ENCODE measurements at regions not wholly inside any gene's neighbourhood (a gene's known extent, or its start where the extent isn't known, plus 50 kb on each side); places are given as distances from the start of the nearest gene placed in this dataset.
"Not testable (repeated sequence)": the region's sequence is repeated elsewhere in the genome, so short reads cannot be mapped to it uniquely, and the experiment has no call there.

GRCh38 chr2:131641414-131642206, 113.9 kb downstream of the CCDC74A start:
- DNase-seq, result peak; percentile 53 to 80 (median 66)

- not testable (repeated sequence) for DNase-seq
These were observed 115.5 kb downstream of the CCDC74A start for GRCh38 chr2:131643180-131643579.

- no peak for DNase-seq
These were observed 117.6 kb downstream of the CCDC74A start for GRCh38 chr2:131645177-131645765.

DNA sequence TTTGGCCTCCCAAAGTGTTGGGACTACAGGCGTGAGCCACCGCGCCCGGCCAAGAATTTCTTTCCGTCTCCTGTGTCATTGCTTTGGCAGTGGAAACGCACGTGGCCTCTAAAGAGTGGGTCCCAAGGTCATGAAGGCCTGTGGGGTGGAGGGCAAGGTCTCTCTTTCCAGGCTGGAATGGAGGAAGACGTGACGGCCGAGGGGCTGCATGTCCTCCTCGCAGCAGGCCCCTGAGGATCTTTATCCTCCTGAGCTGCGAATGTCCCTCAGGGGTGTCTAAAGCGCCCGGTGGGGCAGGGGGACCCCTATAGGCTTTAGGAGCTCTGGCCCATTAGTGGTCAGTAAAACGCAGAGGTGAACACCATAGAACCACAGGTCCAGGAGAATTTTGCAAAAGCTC, 118.5 kb downstream of the CCDC74A start:
- not testable (repeated sequence) for DNase-seq

- peak in 2 of 4 experiments; percentile 11 to 21 for DNase-seq
These were observed 119.1 kb downstream of the CCDC74A start for GRCh38 chr2:131646669-131647297.

GRCh38 chr2:131648565-131648964, 120.9 kb downstream of the CCDC74A start:
- not testable (repeated sequence) for DNase-seq

- not testable (repeated sequence) for DNase-seq
These were observed 124.6 kb downstream of the CCDC74A start for GRCh38 chr2:131652246-131652645.

GRCh38 chr2:131654107-131654506, 126.4 kb downstream of the CCDC74A start:
- DNase-seq, result peak; percentile 32 to 53 (median 38)

DNA sequence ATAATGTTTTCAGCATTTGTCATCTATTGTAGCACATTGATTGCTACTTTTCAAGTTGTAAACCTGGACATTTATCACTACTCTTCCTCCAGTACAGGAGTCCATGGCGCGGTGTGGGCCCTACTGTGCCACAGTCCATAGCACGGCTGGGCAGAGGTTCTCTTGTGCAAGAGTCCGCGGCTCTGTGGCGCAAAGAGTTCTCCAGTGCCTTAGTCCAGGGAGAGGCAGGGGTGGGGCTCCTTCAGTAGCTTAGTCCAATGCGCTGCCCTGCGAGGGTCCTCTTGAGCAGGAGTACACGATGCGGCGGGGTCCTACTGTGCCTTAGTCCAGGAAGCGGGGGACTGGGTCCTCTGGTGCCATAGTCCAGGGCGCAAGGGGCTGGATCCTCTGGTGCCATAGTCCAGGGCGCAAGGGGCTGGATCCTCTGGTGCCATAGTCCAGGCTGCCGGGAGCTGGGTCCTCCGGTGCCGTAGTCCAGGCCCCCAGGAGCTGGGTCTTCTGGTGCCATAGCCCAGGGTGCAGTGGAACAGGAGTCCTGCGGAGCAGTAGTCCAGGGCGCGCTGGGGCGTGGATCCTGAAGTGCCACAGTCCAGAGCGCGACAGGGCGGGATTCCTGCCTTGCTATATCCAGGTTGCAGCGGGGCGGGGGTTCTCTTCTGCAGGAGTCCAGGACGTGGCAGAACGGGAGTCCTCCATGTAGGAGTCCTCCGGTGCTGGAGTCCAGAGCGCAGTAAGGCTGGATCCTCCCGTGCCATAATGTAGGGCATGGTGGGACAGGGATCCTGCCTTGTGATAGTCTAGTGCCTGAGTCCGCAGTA, 129.3 kb downstream of the CCDC74A start:
- no peak for DNase-seq

- no peak for DNase-seq
These were observed 130.4 kb downstream of the CCDC74A start for GRCh38 chr2:131657895-131658768.

- no peak for DNase-seq
These were observed 131.1 kb downstream of the CCDC74A start for GRCh38 chr2:131658769-131659131.

- DNase-seq, result no peak
These were observed 131.5 kb downstream of the CCDC74A start for GRCh38 chr2:131659168-131659572.

GRCh38 chr2:131661101-131661782, 133.6 kb downstream of the CCDC74A start:
- DNase-seq, result not testable (repeated sequence)

DNA sequence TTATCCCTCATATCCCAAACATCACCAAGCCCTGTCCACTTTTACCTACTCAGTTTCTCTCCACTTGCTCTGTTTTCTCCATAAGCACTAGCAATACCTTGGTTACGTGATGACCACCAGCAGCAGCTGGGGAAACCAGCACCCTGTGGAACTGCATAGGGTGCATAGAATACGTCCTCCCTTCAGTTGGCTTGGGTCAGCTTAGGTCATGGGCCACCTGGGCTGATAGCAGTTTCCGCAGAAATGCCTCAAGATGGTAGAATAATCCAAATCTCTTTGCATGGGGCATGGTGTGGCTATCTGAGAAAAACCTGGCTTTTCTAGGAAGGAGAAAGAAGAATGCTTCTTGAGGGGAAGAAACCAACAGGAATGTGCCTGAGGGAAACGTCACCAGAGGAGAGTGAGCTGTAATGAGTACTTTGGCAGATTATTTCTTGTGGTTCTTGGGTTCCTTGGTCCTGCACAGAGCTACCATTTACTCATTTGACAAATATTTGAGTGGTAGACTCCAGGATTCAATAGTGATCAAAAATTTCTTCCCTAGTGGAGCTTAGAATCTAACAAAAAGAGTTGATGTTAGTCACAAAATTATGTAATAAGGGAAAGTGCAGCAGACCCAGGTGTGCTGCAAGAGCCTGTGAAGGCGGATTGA, 134.3 kb downstream of the CCDC74A start:
- DNase-seq, result not testable (repeated sequence)

DNA sequence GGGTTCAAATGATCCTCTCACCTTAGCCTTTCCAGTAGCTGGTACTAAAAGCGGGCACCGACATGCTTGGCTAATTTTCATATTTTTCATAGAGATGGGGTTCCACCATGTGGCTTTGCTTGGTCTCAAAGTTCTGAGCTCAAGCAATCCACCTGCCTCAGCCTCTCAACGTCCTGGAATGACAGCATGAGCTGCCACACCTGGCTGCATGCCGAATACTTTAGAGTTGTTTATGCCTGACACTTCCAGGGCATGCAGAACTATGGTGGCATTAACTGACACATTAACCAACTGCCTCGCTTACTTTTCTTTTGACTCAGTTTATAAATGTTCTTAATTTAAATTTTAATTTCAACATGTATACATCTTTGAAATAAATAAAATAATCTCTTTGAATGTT, 135.8 kb downstream of the CCDC74A start:
- DNase-seq, result not testable (repeated sequence)

DNA sequence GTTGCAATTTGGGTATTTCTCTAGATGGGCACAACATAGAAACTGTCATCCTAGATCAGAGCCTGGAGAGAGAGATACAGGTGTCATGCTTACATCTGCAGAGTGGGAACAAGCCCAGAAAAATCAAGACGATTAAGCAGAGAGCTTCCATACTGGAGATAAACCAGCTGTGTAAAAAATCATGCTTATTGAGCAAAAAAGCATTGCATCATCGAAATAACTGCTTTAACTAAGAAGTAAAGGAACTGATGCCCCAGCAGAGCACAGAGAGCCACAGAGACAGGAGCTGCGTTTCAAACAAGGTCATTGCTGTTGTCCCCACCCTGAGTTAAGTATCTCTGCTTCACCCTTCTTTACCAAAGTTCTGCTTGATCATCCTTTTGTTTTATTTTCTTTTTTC, 138.0 kb downstream of the CCDC74A start:
- peak; percentile 33 to 78 (median 52) for DNase-seq

GRCh38 chr2:131668794-131669540, 141.3 kb downstream of the CCDC74A start:
- DNase-seq, result peak; percentile 86 to 97 (median 90)

DNA sequence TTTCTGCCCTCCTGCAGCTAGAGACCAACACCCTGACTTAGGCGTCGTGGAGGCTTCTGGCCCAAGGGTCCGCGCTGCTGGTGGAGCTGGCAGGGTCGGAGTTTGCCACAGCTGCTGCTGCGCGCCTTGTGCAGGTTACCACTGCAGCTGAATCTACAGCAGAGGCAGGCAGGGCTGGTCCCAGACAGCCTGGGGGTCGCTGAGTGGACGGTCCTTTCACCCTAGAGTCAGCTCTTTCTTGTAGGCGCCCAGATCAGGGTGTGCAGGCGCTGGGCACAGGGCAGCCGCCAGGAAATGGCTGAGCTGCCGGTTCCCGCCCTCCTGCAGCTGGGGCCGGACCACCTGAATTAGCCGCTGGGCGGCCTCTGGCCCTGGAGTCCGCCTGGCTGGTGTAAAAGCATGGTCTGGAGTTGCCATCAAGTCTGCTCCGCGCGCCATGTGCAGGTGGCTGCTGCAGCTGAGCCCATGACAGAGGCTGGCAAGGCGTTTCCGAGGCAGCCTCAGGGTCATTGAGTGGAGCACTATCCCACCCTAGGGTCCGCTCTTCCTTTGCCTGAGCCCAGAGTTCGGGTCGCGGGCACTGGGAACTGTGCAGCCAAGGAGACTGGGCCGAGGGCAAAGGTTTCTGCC, 144.3 kb downstream of the CCDC74A start:
- not testable (repeated sequence) for DNase-seq

Data from suppressor macrophage (primary cell).